GM06990 (cell line): ENCODE measurements at regions not wholly inside any gene's neighbourhood (a gene's known extent, or its start where the extent isn't known, plus 50 kb on each side); places are given as distances from the start of the nearest gene placed in this dataset.

Experiments used
- DNase-seq: peaks from one replicate; pipeline ENCODE4 v3.0.0-alpha.2; 2011; ENCODE audit not compliant: insufficient read length; ENCODE audit errors: extremely low read depth
- H3K27me3 ChIP-seq: replicated peaks from 2 replicates; pipeline ENCODE4 v1.6.0; 2011; ENCODE audit warnings: low read length; ENCODE audit not compliant: control insufficient read depth, insufficient read depth
- H3K36me3 ChIP-seq: 2 replicates; pipeline ENCODE4 v1.5.1; 2011; ENCODE audit warnings: low read length; ENCODE audit not compliant: control insufficient read depth, insufficient read depth
- H3K4me3 ChIP-seq: replicated peaks from 2 replicates; pipeline ENCODE4 v1.5.1; 2011; ENCODE audit warnings: low read depth, mild to moderate bottlenecking, control low read depth, low read length
- CTCF ChIP-seq: IDR thresholded peaks from 2 replicates; pipeline ENCODE4 v1.5.1; 2011; ENCODE audit warnings: low read length, control low read depth, mild to moderate bottlenecking, inconsistent platforms; ENCODE audit not compliant: insufficient read depth, poor library complexity, severe bottlenecking

DNA sequence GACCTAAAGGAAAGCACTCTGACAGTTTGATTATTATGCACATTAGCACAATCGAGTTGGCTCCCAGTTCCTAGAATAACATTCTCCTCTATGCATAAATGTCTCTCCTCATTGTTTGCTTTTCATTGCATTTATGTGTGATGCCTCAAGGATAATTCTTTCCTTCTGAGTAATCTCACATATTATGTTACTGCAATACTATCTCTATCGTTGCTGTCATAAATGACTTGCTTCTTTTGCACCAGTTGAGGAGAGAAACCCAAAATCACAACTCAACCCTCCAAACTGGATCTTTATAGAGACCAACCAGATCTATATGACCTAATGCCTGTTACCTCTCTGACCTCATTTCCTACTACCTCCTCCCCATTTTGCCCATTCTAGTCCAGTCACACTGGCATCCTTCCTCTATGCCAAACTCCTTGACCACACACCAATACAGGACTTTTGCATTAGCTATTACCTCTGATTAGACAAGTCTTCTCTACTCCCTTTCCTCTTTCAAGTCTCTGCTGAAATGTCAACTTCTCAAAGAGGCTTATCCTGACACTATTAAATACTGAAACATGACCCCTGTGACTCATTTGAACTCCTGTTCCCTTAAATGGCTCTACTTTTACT lies 1026.0 kb downstream of the TUSC7 start:
- TF ChIP-seq CTCF, result no peak
- Histone ChIP-seq H3K27me3 (no peaks in the 10 kb centered on the region), H3K4me3 (no peak overlapping the region), H3K36me3 (no peaks in the 10 kb centered on the region)
- DNase-seq, result no peak

DNA sequence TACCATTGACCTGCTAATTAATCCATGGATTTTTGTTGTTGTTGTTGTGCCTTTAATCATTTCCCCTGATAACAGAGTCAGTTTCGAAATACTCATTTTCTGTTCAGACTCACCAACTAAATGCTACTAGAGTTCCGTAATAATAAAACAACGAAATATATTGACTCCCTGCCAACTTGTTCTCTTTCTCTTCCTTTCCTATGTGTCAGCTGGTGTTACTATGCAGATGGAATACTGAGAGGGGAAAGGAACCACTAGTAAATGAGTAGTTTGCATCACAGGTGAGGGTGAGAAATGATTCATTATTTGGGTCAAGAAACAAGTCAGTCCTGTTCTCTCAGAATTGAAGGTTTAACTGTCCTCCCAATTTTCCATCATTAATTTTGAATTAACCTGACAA lies 1027.3 kb downstream of the TUSC7 start:
- TF ChIP-seq CTCF, result no peak
- Histone ChIP-seq H3K4me3 (no peak overlapping the region), H3K36me3 (no peaks in the 10 kb centered on the region), H3K27me3 (no peaks in the 10 kb centered on the region)
- no peak for DNase-seq

GRCh38 chr3:117743993-117744392 lies 1034.4 kb downstream of the TUSC7 start:
- no peak for TF ChIP-seq CTCF
- no peak for DNase-seq

DNA sequence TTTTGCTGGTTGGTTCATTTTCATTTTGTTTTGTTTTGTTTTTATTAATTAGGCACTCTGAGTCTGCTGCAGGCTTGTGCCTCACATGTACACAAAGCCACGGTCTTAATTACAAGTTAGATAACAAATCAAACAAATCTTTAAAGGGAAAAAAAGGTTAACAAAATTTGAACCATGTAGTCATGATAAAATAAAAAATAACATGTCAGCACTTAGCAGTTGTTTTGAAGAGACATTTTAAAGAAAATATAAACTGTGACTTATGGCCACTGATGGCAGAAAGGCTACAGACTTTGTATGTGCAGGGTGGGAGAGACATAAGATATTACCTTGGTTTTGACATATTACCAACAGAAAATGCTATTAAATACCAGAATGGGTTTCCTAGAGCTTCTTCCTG lies 1035.4 kb downstream of the TUSC7 start:
- Histone ChIP-seq H3K36me3 (no peaks in the 10 kb centered on the region), H3K27me3 (no peaks in the 10 kb centered on the region), H3K4me3 (no peak overlapping the region)
- no peak for TF ChIP-seq CTCF
- no peak for DNase-seq

More at GRCh38 chr3:117743993-117744392, 1034.4 kb downstream of the TUSC7 start:
- H3K36me3 ChIP-seq, result no peaks in the 10 kb centered on the region
- H3K4me3 ChIP-seq, result no peak overlapping the region
- no peaks in the 10 kb centered on the region for H3K27me3 ChIP-seq

DNA sequence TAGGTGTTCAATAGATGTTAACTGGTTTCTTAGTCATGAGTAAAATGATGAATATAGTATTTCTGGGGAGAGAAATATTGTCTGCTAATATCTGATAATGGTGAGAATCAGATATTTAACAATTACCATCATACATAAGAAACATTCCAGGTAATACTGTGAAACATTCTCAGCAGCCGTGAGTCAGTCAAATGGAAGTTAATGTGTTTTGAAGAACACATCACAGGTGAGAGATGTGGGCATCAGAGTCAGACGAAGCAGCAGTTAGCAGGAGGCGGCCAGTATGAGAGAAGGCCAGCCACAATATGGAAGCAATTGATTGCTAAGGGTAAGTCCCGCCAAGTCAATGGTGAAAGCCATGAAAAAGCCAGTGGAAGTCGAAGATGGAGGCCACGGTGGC lies 1035.9 kb downstream of the TUSC7 start:
- no peaks in the 10 kb centered on the region for H3K27me3 ChIP-seq
- H3K4me3 ChIP-seq, result no peak overlapping the region
- no peak for DNase-seq
- no peak for TF ChIP-seq CTCF
- no peaks in the 10 kb centered on the region for H3K36me3 ChIP-seq

GRCh38 chr3:117746066-117746465 lies 1036.5 kb downstream of the TUSC7 start:
- DNase-seq, result no peak
- H3K36me3 ChIP-seq, result no peaks in the 10 kb centered on the region
- H3K4me3 ChIP-seq, result no peak overlapping the region
- H3K27me3 ChIP-seq, result no peaks in the 10 kb centered on the region
- TF ChIP-seq CTCF, result no peak
